Lung (tissue), 11 donors: ENCODE measurements at regions not wholly inside any gene's neighbourhood (a gene's known extent, or its start where the extent isn't known, plus 50 kb on each side); places are given as distances from the start of the nearest gene placed in this dataset.

Source experiments
- ATAC-seq: fragments of 200-7000 bp; cut with Tn5 transposase; one replicate; pipeline ENCODE4 v1.9.1; 2020; ENCODE audit warnings: moderate number of reproducible peaks; ENCODE audit not compliant: insufficient read depth, low FRiP score
- DNase-seq, 3 donors: peaks; one replicate each; pipeline ENCODE4 v3.0.0-alpha.2; 2013 to 2017
- H3K27ac ChIP-seq, 2 donors: one replicate each; pipeline ENCODE4 v1.5.1; 2013; ENCODE audit warnings: mild to moderate bottlenecking in 2 of 2, moderate library complexity in 2 of 2, control low read depth in 1 of 2, inconsistent platforms in 1 of 2, low read depth in 1 of 2, low read length in 1 of 2
- H3K27me3 ChIP-seq, 3 donors: one replicate each; pipeline ENCODE4 v1.5.1; 2013; ENCODE audit warnings: low read length in 2 of 3; ENCODE audit not compliant: control insufficient read depth in 3 of 3, insufficient read depth in 3 of 3
- H3K36me3 ChIP-seq, 4 donors: one replicate each; pipeline ENCODE4 v1.5.1; 2013; ENCODE audit warnings: low read length in 4 of 4, mild to moderate bottlenecking in 1 of 4, moderate library complexity in 1 of 4; ENCODE audit not compliant: control insufficient read depth in 4 of 4, insufficient read depth in 4 of 4
- H3K4me1 ChIP-seq, 5 donors: one replicate each; pipeline ENCODE4 v1.5.1; 2013; ENCODE audit warnings: low read length in 5 of 5, mild to moderate bottlenecking in 2 of 5, moderate library complexity in 1 of 5; ENCODE audit not compliant: control insufficient read depth in 5 of 5, insufficient read depth in 5 of 5
- H3K4me3 ChIP-seq: one replicate; pipeline ENCODE4 v1.5.1; 2013; ENCODE audit warnings: mild to moderate bottlenecking, control low read depth, moderate library complexity
- H3K9ac ChIP-seq, 2 donors: one replicate each; pipeline ENCODE4 v1.5.1; 2013; ENCODE audit warnings: low read length in 2 of 2, control low read depth in 1 of 2; ENCODE audit not compliant: insufficient read depth in 1 of 2
- H3K9me3 ChIP-seq, 4 donors: one replicate each; pipeline ENCODE4 v1.5.1; 2013; ENCODE audit warnings: low read length in 3 of 4, mild to moderate bottlenecking in 1 of 4, moderate library complexity in 1 of 4; ENCODE audit not compliant: control insufficient read depth in 4 of 4, insufficient read depth in 3 of 4
- WGBS, 2 donors: extraction: QIAGEN DNeasy Blood & Tissue Kit; methylation state at CpG; one replicate each; pipeline ENCODE4 v1.1.7; 2013; 5-methylcytosine and 5-hydroxymethylcytosine counted together
- TF ChIP-seq, protein P1 (sequence below): IDR thresholded peaks from 2 replicates; pipeline ENCODE4 v1.5.1; 2012; ENCODE audit warnings: mild to moderate bottlenecking; ENCODE audit errors: control extremely low read depth, extremely low read depth
- donor health status: control.
- donor health status: control.
- donor health status: Bipolar disorder and iron deficiency.
- donor health status: healthy.
- donor health status: DM: yes; HTN: yes; CAD: no.

DNA sequence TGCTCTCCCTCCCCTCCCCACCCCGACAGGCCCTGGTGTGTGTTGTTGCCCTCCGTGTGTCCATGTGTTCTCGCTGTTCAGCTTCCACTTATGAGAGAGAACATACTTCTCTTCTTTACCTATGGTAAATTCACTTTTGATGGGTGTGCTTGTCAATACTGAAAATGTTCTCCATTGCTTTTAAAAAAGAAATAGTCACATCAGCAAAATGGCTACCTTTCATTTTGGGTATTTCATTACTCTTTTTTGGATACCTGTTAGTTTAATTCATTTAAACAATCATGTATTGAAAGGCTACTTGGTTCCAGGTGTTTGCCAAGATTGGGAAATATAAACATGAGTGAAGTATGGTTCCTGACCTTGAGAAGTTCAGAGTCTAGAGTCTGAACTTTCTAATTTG lies 107.4 kb upstream of the PITX2 start:
- TF ChIP-seq, protein P1, sequence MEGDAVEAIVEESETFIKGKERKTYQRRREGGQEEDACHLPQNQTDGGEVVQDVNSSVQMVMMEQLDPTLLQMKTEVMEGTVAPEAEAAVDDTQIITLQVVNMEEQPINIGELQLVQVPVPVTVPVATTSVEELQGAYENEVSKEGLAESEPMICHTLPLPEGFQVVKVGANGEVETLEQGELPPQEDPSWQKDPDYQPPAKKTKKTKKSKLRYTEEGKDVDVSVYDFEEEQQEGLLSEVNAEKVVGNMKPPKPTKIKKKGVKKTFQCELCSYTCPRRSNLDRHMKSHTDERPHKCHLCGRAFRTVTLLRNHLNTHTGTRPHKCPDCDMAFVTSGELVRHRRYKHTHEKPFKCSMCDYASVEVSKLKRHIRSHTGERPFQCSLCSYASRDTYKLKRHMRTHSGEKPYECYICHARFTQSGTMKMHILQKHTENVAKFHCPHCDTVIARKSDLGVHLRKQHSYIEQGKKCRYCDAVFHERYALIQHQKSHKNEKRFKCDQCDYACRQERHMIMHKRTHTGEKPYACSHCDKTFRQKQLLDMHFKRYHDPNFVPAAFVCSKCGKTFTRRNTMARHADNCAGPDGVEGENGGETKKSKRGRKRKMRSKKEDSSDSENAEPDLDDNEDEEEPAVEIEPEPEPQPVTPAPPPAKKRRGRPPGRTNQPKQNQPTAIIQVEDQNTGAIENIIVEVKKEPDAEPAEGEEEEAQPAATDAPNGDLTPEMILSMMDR, result no peak
- ATAC-seq (no peak), DNase-seq (no peak)
- Histone ChIP-seq H3K27me3 (no peaks in the 10 kb centered on the region), H3K36me3 (no peaks in the 10 kb centered on the region), H3K4me1 (no peaks in the 10 kb centered on the region), H3K27ac (no peak overlapping the region), H3K9ac (no peak overlapping the region), H3K4me3 (no peak overlapping the region), H3K9me3 (no peaks in the 10 kb centered on the region)
- 78 to 85% methylated on average over 3 of the region's 3 CpGs for WGBS, 2 donors

DNA sequence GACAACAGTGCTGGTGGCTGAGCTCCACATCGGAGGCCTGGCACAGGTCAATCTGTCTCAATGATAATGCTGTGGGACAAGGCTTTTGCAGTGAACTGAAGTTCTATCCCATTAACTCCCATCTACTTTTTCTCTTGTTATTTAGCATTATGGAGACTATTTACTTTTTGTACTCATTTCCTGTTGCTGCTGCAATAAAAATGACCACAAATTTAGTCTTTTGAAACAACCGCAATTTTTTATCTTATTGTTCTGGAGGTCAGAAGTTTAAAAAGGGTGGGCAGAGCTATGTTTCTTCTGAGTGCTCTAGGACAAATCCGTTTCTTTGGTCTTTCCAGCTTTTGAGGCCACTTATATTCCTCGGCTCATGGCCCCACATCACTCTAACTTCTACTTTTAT lies 111.0 kb upstream of the PITX2 start:
- no peak for ATAC-seq
- TF ChIP-seq, protein P1, result no peak
- Histone ChIP-seq H3K4me3 (no peak overlapping the region), H3K27me3 (no peaks in the 10 kb centered on the region), H3K4me1 (no peaks in the 10 kb centered on the region), H3K9ac (no peak overlapping the region), H3K9me3 (peaks cover 0 to 1% (median 0%) of the 10 kb centered on the region in 4 donors), H3K36me3 (no peaks in the 10 kb centered on the region), H3K27ac (no peak overlapping the region)
- DNase-seq, result no peak
- 73 to 85% methylated on average over 4 of the region's 4 CpGs for whole genome bisulfite sequencing, 2 donors

DNA sequence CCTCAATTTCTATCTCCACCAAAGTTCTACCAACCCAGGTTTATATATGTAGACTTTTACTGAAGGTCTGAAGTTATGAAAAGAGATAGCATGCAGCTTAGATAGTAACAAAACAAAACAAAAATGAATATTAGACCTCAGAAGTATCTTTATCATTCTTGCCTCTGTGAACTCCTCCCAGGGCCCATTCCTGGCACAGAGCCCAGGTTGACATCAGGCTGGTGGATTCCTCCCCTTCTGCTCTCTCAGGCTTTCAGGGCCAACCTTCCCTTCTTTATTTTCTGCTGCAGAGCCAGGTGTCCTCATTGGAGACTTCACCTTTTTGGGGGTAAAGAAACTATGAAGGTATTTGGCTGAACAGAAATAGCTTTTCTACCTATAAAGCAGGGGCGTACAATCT lies 112.8 kb upstream of the PITX2 start:
- Histone ChIP-seq H3K27me3 (no peaks in the 10 kb centered on the region), H3K4me1 (no peaks in the 10 kb centered on the region), H3K36me3 (no peaks in the 10 kb centered on the region), H3K4me3 (no peak overlapping the region), H3K9me3 (peaks cover 0 to 1% (median 0%) of the 10 kb centered on the region in 4 donors), H3K9ac (no peak overlapping the region), H3K27ac (no peak overlapping the region)
- 84 to 90% methylated on average over 1 of the region's 1 CpG for WGBS, 2 donors
- ATAC-seq (no peak), DNase-seq (peak in 2 of 3 donors; percentile 13)
- TF ChIP-seq, protein P1, result no peak

DNA sequence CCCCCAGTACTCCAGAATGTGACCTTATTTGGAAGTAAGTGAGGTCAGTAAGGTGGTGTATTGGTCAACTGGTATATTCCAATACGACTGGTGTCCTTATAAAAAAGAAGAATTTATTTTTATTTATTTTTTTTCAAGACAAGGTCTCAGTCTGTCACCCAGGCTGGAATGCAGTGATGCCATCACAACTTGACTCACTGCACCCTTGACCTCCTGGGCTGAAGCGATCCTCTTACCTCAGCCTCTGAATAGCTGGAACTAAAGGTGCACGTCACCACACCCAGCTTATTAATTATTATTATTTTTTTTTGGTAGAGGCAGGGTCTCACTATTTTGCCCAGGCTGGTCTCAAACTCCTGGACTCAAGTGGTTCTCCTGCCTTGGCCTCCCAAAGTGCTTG lies 115.1 kb upstream of the PITX2 start:
- ATAC-seq, result no peak
- TF ChIP-seq, protein P1, result no peak
- 80 to 85% methylated on average over 3 of the region's 3 CpGs for WGBS, 2 donors

More for the DNA sequence above, 115.1 kb upstream of the PITX2 start:
- H3K36me3 ChIP-seq, result no peaks in the 10 kb centered on the region
- no peak overlapping the region for H3K4me3 ChIP-seq
- no peaks in the 10 kb centered on the region for H3K4me1 ChIP-seq
- no peak overlapping the region for H3K9ac ChIP-seq
- H3K9me3 ChIP-seq, result peaks cover 0 to 1% (median 0%) of the 10 kb centered on the region in 4 donors
- no peak overlapping the region for H3K27ac ChIP-seq
- no peak for DNase-seq
- H3K27me3 ChIP-seq, result no peaks in the 10 kb centered on the region
